Liver (tissue), 8 donors: ENCODE measurements at regions not wholly inside any gene's neighbourhood (a gene's known extent, or its start where the extent isn't known, plus 50 kb on each side); places are given as distances from the start of the nearest gene placed in this dataset.

Experiments used
- DNase-seq: peaks from one replicate; pipeline ENCODE4 v3.0.0-alpha.2; 2017; ENCODE audit warnings: low spot score
- H3K27ac ChIP-seq, 2 donors: one replicate each; pipeline ENCODE4 v1.7.0; 2013; ENCODE audit warnings: inconsistent platforms in 2 of 2, low read length in 2 of 2, control low read depth in 1 of 2, low read depth in 1 of 2, mild to moderate bottlenecking in 1 of 2
- H3K27me3 ChIP-seq, 4 donors: one replicate each; pipeline versions ENCODE4 v1.6.1 to v1.7.0; 2013; ENCODE audit warnings: low read length in 3 of 4, inconsistent platforms in 1 of 4, mild to moderate bottlenecking in 1 of 4, moderate library complexity in 1 of 4; ENCODE audit not compliant: control insufficient read depth in 4 of 4, insufficient read depth in 4 of 4
- H3K36me3 ChIP-seq, 4 donors: one replicate each; pipeline versions ENCODE4 v1.6.1 to v1.7.0; 2013; ENCODE audit warnings: low read length in 3 of 4, mild to moderate bottlenecking in 3 of 4, low read depth in 1 of 4, moderate library complexity in 1 of 4; ENCODE audit not compliant: control insufficient read depth in 4 of 4, insufficient read depth in 3 of 4
- H3K4me1 ChIP-seq, 4 donors: one replicate each; pipeline versions ENCODE4 v1.6.1 to v1.7.0; 2013; ENCODE audit warnings: low read length in 3 of 4, mild to moderate bottlenecking in 3 of 4, moderate library complexity in 1 of 4; ENCODE audit not compliant: control insufficient read depth in 4 of 4, insufficient read depth in 4 of 4
- H3K4me3 ChIP-seq, 3 donors: one replicate each; pipeline versions ENCODE4 v1.6.1 to v1.7.0; 2013; ENCODE audit warnings: low read length in 3 of 3, control low read depth in 1 of 3, low read depth in 1 of 3, mild to moderate bottlenecking in 1 of 3
- H3K9ac ChIP-seq, 2 donors: one replicate each; pipeline ENCODE4 v1.7.0; 2013; ENCODE audit warnings: low read length in 2 of 2, mild to moderate bottlenecking in 2 of 2, moderate library complexity in 2 of 2, control low read depth in 1 of 2, low read depth in 1 of 2
- H3K9me3 ChIP-seq, 4 donors: one replicate each; pipeline versions ENCODE4 v1.6.1 to v1.7.0; 2013; ENCODE audit warnings: low read length in 3 of 4; ENCODE audit not compliant: control insufficient read depth in 4 of 4
- EGR1 ChIP-seq, 2 donors: IDR thresholded peaks; 2 replicates each; pipeline ENCODE4 v1.6.1; 2016 to 2018; ENCODE audit warnings: antibody characterized with exemption in 2 of 2, low read depth in 2 of 2
- FOXA1 ChIP-seq: IDR thresholded peaks from 2 replicates; pipeline ENCODE4 v1.6.1; 2016; ENCODE audit warnings: antibody characterized with exemption
- FOXA2 ChIP-seq: IDR thresholded peaks from 2 replicates; pipeline ENCODE4 v1.6.1; 2016; ENCODE audit warnings: antibody characterized with exemption
- GABPA ChIP-seq, 2 donors: IDR thresholded peaks in 1 of 2; conservative IDR thresholded peaks in 1 of 2; 2 replicates each; pipeline ENCODE4 v1.6.1; 2016; ENCODE audit warnings: antibody characterized with exemption in 2 of 2, mild to moderate bottlenecking in 1 of 2, moderate library complexity in 1 of 2
- HNF4A ChIP-seq, 2 donors: conservative IDR thresholded peaks; 2 replicates each; pipeline ENCODE4 v1.6.1; 2016; ENCODE audit warnings: antibody characterized with exemption in 2 of 2, mild to moderate bottlenecking in 2 of 2
- HNF4G ChIP-seq: IDR thresholded peaks from 2 replicates; pipeline ENCODE4 v1.6.1; 2016; ENCODE audit warnings: antibody characterized with exemption
- JUND ChIP-seq, 2 donors: IDR thresholded peaks; 2 replicates each; pipeline ENCODE4 v1.6.1; 2016; ENCODE audit warnings: antibody characterized with exemption in 2 of 2
- NR2F2 ChIP-seq: IDR thresholded peaks from 2 replicates; pipeline ENCODE4 v1.6.1; 2016; ENCODE audit warnings: antibody characterized with exemption
- RAD21 ChIP-seq, 2 donors: IDR thresholded peaks; 2 replicates each; pipeline ENCODE4 v1.6.1; 2016; ENCODE audit warnings: antibody characterized with exemption in 2 of 2, mild to moderate bottlenecking in 2 of 2
- RXRA ChIP-seq, 2 donors: IDR thresholded peaks; 2 replicates each; pipeline ENCODE4 v1.6.1; 2017 to 2018; ENCODE audit warnings: antibody characterized with exemption in 2 of 2, mild to moderate bottlenecking in 1 of 2
- SP1 ChIP-seq: IDR thresholded peaks from 2 replicates; pipeline ENCODE4 v1.6.1; 2018; ENCODE audit warnings: antibody characterized with exemption, mild to moderate bottlenecking
- TAF1 ChIP-seq: conservative IDR thresholded peaks from 2 replicates; pipeline ENCODE4 v1.6.1; 2016; ENCODE audit warnings: antibody characterized with exemption, mild to moderate bottlenecking
- YY1 ChIP-seq: IDR thresholded peaks from 2 replicates; pipeline ENCODE4 v1.6.1; 2016; ENCODE audit warnings: antibody characterized with exemption, mild to moderate bottlenecking
- WGBS: extraction: QIAGEN DNeasy Blood & Tissue Kit; methylation state at CpG from one replicate; pipeline ENCODE4 v1.1.7; 2013; 5-methylcytosine and 5-hydroxymethylcytosine counted together
- TF ChIP-seq, protein P1 (sequence below): IDR thresholded peaks from 2 replicates; pipeline ENCODE4 v1.6.1; 2016; ENCODE audit warnings: antibody characterized with exemption, mild to moderate bottlenecking
- TF ChIP-seq, protein P2 (sequence below): IDR thresholded peaks from 2 replicates; pipeline ENCODE4 v1.6.1; 2016; ENCODE audit warnings: antibody characterized with exemption
- TF ChIP-seq, protein P3 (sequence below): fragments of 150-350 bp; IDR thresholded peaks from 2 replicates; pipeline ENCODE4 v1.5.1; 2017; ENCODE audit warnings: improper control_type of control experiment, low read depth, low read length; ENCODE audit not compliant: missing input control
- TF ChIP-seq, protein P4 (sequence below): IDR thresholded peaks from 2 replicates; pipeline ENCODE4 v1.6.1; 2016; ENCODE audit warnings: antibody characterized with exemption
- TF ChIP-seq, protein P5 (sequence below): IDR thresholded peaks from 2 replicates; pipeline ENCODE4 v1.6.1; 2016; ENCODE audit warnings: antibody characterized with exemption
- donor health status: healthy.
- donor health status: healthy.
- donor health status: healthy.
- donor health status: healthy.
- donor health status: healthy.

DNA sequence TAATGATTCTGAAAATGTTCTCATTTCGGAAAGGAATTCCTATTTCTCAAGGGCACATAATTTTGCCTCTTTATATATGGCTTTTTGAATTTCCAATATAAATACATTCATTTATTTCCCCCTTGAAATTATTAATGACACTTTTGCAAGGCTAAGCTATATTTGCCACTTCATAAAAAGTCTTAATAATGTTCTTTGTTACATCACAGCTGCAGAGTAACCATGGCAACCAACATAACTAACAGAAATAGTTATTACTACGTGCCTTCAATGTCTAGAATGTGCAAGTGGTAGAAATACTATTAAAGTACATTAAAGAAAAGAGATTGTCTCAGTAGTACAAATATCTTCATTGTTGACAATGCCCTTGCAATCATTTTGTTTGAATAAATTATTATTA is 471.8 kb downstream of the C3orf38 start:
- Histone ChIP-seq H3K4me3 (no peak overlapping the region), H3K9ac (no peak overlapping the region), H3K36me3 (no peaks in the 10 kb centered on the region), H3K27ac (no peak overlapping the region), H3K9me3 (no peaks in the 10 kb centered on the region), H3K4me1 (no peaks in the 10 kb centered on the region), H3K27me3 (no peaks in the 10 kb centered on the region)
- TF ChIP-seq SP1 (no peak), GABPA (IDR thresholded peaks at IDR 0.05 in 1 of 2, conservative IDR thresholded peaks at IDR 0.05 in 1 of 2) (no peak), NR2F2 (no peak), FOXA1 (no peak), RAD21 (IDR thresholded peaks at IDR 0.05) (no peak), HNF4G (no peak), HNF4A (conservative IDR thresholded peaks at IDR 0.05) (no peak), TAF1 (no peak), JUND (IDR thresholded peaks at IDR 0.05) (no peak), FOXA2 (no peak), RXRA (IDR thresholded peaks at IDR 0.05) (no peak), EGR1 (IDR thresholded peaks at IDR 0.05; ENCODE audit: low read depth in 2 of 2) (no peak)
- TF ChIP-seq, protein P1, sequence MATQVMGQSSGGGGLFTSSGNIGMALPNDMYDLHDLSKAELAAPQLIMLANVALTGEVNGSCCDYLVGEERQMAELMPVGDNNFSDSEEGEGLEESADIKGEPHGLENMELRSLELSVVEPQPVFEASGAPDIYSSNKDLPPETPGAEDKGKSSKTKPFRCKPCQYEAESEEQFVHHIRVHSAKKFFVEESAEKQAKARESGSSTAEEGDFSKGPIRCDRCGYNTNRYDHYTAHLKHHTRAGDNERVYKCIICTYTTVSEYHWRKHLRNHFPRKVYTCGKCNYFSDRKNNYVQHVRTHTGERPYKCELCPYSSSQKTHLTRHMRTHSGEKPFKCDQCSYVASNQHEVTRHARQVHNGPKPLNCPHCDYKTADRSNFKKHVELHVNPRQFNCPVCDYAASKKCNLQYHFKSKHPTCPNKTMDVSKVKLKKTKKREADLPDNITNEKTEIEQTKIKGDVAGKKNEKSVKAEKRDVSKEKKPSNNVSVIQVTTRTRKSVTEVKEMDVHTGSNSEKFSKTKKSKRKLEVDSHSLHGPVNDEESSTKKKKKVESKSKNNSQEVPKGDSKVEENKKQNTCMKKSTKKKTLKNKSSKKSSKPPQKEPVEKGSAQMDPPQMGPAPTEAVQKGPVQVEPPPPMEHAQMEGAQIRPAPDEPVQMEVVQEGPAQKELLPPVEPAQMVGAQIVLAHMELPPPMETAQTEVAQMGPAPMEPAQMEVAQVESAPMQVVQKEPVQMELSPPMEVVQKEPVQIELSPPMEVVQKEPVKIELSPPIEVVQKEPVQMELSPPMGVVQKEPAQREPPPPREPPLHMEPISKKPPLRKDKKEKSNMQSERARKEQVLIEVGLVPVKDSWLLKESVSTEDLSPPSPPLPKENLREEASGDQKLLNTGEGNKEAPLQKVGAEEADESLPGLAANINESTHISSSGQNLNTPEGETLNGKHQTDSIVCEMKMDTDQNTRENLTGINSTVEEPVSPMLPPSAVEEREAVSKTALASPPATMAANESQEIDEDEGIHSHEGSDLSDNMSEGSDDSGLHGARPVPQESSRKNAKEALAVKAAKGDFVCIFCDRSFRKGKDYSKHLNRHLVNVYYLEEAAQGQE: no peak
- TF ChIP-seq, protein P2, sequence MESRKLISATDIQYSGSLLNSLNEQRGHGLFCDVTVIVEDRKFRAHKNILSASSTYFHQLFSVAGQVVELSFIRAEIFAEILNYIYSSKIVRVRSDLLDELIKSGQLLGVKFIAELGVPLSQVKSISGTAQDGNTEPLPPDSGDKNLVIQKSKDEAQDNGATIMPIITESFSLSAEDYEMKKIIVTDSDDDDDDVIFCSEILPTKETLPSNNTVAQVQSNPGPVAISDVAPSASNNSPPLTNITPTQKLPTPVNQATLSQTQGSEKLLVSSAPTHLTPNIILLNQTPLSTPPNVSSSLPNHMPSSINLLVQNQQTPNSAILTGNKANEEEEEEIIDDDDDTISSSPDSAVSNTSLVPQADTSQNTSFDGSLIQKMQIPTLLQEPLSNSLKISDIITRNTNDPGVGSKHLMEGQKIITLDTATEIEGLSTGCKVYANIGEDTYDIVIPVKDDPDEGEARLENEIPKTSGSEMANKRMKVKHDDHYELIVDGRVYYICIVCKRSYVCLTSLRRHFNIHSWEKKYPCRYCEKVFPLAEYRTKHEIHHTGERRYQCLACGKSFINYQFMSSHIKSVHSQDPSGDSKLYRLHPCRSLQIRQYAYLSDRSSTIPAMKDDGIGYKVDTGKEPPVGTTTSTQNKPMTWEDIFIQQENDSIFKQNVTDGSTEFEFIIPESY: no peak
- TF ChIP-seq, protein P3, sequence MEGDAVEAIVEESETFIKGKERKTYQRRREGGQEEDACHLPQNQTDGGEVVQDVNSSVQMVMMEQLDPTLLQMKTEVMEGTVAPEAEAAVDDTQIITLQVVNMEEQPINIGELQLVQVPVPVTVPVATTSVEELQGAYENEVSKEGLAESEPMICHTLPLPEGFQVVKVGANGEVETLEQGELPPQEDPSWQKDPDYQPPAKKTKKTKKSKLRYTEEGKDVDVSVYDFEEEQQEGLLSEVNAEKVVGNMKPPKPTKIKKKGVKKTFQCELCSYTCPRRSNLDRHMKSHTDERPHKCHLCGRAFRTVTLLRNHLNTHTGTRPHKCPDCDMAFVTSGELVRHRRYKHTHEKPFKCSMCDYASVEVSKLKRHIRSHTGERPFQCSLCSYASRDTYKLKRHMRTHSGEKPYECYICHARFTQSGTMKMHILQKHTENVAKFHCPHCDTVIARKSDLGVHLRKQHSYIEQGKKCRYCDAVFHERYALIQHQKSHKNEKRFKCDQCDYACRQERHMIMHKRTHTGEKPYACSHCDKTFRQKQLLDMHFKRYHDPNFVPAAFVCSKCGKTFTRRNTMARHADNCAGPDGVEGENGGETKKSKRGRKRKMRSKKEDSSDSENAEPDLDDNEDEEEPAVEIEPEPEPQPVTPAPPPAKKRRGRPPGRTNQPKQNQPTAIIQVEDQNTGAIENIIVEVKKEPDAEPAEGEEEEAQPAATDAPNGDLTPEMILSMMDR: no peak
- TF ChIP-seq, protein P4, sequence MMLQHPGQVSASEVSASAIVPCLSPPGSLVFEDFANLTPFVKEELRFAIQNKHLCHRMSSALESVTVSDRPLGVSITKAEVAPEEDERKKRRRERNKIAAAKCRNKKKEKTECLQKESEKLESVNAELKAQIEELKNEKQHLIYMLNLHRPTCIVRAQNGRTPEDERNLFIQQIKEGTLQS: no peak
- TF ChIP-seq, protein P5, sequence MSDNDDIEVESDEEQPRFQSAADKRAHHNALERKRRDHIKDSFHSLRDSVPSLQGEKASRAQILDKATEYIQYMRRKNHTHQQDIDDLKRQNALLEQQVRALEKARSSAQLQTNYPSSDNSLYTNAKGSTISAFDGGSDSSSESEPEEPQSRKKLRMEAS: no peak
- DNase-seq: no peak
- WGBS: 49% methylated on average over 2 of the region's 2 CpGs

DNA sequence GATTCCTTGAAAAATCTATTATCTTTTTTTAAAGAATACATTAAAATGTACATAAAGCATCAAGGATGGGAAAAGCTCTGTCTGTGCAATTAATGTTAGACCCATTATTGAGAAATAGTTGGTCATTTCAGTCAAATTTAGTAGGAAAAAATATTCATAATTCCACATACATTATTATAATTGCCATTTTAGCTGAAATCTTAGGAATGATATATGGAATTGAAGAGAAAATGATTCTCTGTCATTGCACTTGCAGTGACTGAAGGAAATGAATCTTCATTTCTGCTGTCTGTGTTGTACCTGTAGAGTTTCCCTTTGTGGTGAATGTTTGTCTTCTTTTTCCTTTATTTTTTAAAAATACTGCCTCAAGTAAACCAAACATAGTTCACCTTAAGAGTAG is 473.9 kb downstream of the C3orf38 start:
- H3K4me1 ChIP-seq: no peaks in the 10 kb centered on the region
- no peaks in the 10 kb centered on the region for H3K36me3 ChIP-seq
- H3K27ac ChIP-seq: no peak overlapping the region
- DNase-seq: no peak
- no peaks in the 10 kb centered on the region for H3K27me3 ChIP-seq
- H3K4me3 ChIP-seq: no peak overlapping the region
- no peaks in the 10 kb centered on the region for H3K9me3 ChIP-seq
- no peak overlapping the region for H3K9ac ChIP-seq
- TF ChIP-seq EGR1 (IDR thresholded peaks at IDR 0.05; ENCODE audit: low read depth in 2 of 2) (no peak), GABPA (IDR thresholded peaks at IDR 0.05 in 1 of 2, conservative IDR thresholded peaks at IDR 0.05 in 1 of 2) (no peak), TAF1 (no peak), FOXA2 (no peak), NR2F2 (no peak), HNF4G (no peak), RAD21 (IDR thresholded peaks at IDR 0.05) (no peak), HNF4A (conservative IDR thresholded peaks at IDR 0.05) (no peak), YY1 (no peak), RXRA (IDR thresholded peaks at IDR 0.05) (no peak), SP1 (no peak), JUND (IDR thresholded peaks at IDR 0.05) (no peak)
- TF ChIP-seq, protein P2: no peak
- TF ChIP-seq, protein P4: no peak
- TF ChIP-seq, protein P1: no peak
